EL (cell line): ENCODE measurements at regions not wholly inside any gene's neighbourhood (a gene's known extent, or its start where the extent isn't known, plus 50 kb on each side); places are given as distances from the start of the nearest gene placed in this dataset.

Source experiments
- DNase-seq: peaks from one replicate; pipeline ENCODE4 v3.0.0-alpha.2; 2016

- no peak for DNase-seq
Measured at GRCh38 chr20:19807946-19808330, 49.9 kb downstream of the RIN2 start.

GRCh38 chr20:19808498-19808897, 50.4 kb downstream of the RIN2 start:
- no peak for DNase-seq

- no peak for DNase-seq
Measured at GRCh38 chr20:19809505-19809904, 51.4 kb downstream of the RIN2 start.

GRCh38 chr20:19811231-19811630, 53.2 kb downstream of the RIN2 start:
- no peak for DNase-seq

- DNase-seq: no peak
Measured at GRCh38 chr20:19812056-19812455, 54.0 kb downstream of the RIN2 start.

- no peak for DNase-seq
Measured at GRCh38 chr20:19812696-19813095, 54.6 kb downstream of the RIN2 start.

- no peak for DNase-seq
Measured at GRCh38 chr20:19813846-19814640, 56.0 kb downstream of the RIN2 start.

- DNase-seq: peak; percentile 99
Measured at GRCh38 chr20:19815553-19815991, 57.5 kb downstream of the RIN2 start.

- peak; percentile 35 for DNase-seq
Measured at GRCh38 chr20:19816386-19816785, 58.3 kb downstream of the RIN2 start.

GRCh38 chr20:19817017-19817416, 59.0 kb downstream of the RIN2 start:
- peak; percentile 88 for DNase-seq

- no peak for DNase-seq
Measured at GRCh38 chr20:19819149-19819548, 61.1 kb downstream of the RIN2 start.

GRCh38 chr20:19820555-19821211, 62.6 kb downstream of the RIN2 start:
- peak; percentile 10 for DNase-seq

GRCh38 chr20:19821606-19822005, 63.5 kb downstream of the RIN2 start:
- DNase-seq: no peak

- no peak for DNase-seq
Measured at GRCh38 chr20:19823216-19823615, 65.2 kb downstream of the RIN2 start.

- DNase-seq: no peak
Measured at GRCh38 chr20:19823971-19824370, 65.9 kb downstream of the RIN2 start.

GRCh38 chr20:19824861-19825260, 66.8 kb downstream of the RIN2 start:
- DNase-seq: no peak

- no peak for DNase-seq
Measured at GRCh38 chr20:19826179-19826914, 68.3 kb downstream of the RIN2 start.

GRCh38 chr20:19827818-19828217, 69.8 kb downstream of the RIN2 start:
- no peak for DNase-seq

GRCh38 chr20:19828232-19828631, 70.2 kb downstream of the RIN2 start:
- DNase-seq: peak; percentile 50

GRCh38 chr20:19830211-19830785, 72.2 kb downstream of the RIN2 start:
- DNase-seq: no peak

- no peak for DNase-seq
Measured at GRCh38 chr20:19832875-19833274, 74.8 kb downstream of the RIN2 start.

- DNase-seq: no peak
Measured at GRCh38 chr20:19833395-19833794, 75.3 kb downstream of the RIN2 start.

GRCh38 chr20:19834287-19834686, 76.2 kb downstream of the RIN2 start:
- DNase-seq: no peak
